ENCODE measurements at regions not wholly inside any gene's neighbourhood (a gene's known extent, or its start where the extent isn't known, plus 50 kb on each side); places are given as distances from the start of the nearest gene placed in this dataset.

DNA sequence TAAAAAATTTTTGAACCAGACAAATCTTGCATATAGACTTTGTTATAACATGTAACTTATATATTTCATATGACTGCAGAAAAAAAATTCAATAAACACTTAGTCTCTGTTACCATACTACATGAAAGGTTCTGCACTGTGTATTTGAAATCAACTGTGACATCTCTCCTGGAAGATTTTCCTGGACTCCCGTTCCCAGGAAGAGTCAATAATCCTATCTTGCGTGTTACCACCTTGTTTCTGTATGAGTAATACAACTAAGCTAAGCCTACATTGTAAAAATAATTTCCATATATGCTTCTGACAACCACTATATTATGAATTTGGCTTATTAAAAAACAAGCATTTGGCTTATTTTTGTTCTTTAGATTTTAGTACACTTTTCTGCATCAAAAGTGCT is 665.6 kb upstream of the SOX9 start:
- TF ChIP-seq, protein P1, sequence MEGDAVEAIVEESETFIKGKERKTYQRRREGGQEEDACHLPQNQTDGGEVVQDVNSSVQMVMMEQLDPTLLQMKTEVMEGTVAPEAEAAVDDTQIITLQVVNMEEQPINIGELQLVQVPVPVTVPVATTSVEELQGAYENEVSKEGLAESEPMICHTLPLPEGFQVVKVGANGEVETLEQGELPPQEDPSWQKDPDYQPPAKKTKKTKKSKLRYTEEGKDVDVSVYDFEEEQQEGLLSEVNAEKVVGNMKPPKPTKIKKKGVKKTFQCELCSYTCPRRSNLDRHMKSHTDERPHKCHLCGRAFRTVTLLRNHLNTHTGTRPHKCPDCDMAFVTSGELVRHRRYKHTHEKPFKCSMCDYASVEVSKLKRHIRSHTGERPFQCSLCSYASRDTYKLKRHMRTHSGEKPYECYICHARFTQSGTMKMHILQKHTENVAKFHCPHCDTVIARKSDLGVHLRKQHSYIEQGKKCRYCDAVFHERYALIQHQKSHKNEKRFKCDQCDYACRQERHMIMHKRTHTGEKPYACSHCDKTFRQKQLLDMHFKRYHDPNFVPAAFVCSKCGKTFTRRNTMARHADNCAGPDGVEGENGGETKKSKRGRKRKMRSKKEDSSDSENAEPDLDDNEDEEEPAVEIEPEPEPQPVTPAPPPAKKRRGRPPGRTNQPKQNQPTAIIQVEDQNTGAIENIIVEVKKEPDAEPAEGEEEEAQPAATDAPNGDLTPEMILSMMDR (IDR thresholded peaks at IDR 0.05): no peak
- TF ChIP-seq POLR2A (IDR thresholded peaks at IDR 0.05) (no peak), POLR2AphosphoS5 (IDR thresholded peaks at IDR 0.05; ENCODE audit: insufficient read depth in 1 of 2, low read depth in 1 of 2) (no peak)

Data from vagina (tissue), 2 donors.